GM13977 (cell line): ENCODE measurements at regions not wholly inside any gene's neighbourhood (a gene's known extent, or its start where the extent isn't known, plus 50 kb on each side); places are given as distances from the start of the nearest gene placed in this dataset.

Source experiments
- DNase-seq: peaks from one replicate; pipeline ENCODE4 v3.0.0; 2012; ENCODE audit warnings: low spot score
- in situ Hi-C: fragments of 300-500 bp; cut with MboI; formaldehyde crosslinking; loops from one replicate; pipeline ENCODE4 v1.12.0; 2022; ENCODE audit warnings: low sequenced_read_pairs, low pct_unique_long_range_greater_than_20kb, mixed read lengths, inconsistent platforms; ENCODE audit not compliant: unreplicated experiment
- TF ChIP-seq, protein P1 (sequence below): IDR thresholded peaks from 2 replicates; pipeline ENCODE4 v1.5.1; 2012; ENCODE audit warnings: mild to moderate bottlenecking, control low read depth; ENCODE audit not compliant: insufficient read depth; ENCODE audit errors: extremely low read depth, missing control alignments

DNA sequence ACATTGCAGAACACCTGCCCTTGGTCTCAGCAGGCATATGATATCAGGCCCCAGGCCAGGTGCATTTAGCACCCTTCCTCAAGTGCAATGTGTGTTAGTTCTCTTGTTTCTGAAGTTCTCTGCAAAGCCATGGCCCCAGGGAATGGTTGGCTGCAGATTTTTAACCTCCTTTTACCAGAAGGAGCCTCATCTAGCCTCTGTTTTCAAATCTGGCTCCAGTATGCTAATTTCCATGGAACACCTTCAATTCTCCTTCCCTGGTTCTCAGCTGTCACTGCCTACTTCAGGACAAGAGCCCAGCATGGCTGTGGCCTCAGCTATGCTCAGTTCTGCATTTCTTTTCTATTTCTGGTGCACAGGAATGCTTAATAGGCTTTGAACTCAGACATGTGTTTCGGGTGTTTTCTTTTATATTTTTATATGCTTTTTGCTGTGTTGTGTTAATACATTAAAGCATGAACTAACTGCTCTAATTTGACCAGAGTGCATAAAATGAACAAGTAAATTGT is 51.6 kb upstream of the OGFRL1 start:
- TF ChIP-seq, protein P1, sequence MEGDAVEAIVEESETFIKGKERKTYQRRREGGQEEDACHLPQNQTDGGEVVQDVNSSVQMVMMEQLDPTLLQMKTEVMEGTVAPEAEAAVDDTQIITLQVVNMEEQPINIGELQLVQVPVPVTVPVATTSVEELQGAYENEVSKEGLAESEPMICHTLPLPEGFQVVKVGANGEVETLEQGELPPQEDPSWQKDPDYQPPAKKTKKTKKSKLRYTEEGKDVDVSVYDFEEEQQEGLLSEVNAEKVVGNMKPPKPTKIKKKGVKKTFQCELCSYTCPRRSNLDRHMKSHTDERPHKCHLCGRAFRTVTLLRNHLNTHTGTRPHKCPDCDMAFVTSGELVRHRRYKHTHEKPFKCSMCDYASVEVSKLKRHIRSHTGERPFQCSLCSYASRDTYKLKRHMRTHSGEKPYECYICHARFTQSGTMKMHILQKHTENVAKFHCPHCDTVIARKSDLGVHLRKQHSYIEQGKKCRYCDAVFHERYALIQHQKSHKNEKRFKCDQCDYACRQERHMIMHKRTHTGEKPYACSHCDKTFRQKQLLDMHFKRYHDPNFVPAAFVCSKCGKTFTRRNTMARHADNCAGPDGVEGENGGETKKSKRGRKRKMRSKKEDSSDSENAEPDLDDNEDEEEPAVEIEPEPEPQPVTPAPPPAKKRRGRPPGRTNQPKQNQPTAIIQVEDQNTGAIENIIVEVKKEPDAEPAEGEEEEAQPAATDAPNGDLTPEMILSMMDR = no peak

DNA sequence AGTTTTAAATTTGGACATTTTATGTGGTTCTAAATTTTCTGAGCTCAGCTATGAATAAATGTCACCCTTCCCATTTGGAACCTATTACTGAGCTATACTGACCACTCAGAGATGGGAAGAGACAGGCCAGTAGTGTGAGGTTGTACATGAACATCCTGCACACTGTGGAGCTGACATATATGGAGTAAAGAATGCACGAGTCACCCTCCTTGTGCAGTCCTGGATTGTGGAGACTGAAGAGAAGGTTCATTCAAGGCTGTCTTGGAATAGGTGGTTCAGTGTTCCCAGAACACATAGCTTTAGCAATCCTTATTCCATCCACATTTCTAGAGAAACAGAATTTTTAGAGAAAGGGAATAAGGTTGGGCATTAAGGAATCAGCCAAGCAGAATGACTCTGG is 50.3 kb upstream of the OGFRL1 start:
- in situ Hi-C loops = no loop called here
- TF ChIP-seq, protein P1 = no peak
- no peak for DNase-seq

More for the DNA sequence above, 51.6 kb upstream of the OGFRL1 start:
- no peak for DNase-seq
- in situ Hi-C loops = no loop called here
